H9 (cell line): ENCODE measurements at regions not wholly inside any gene's neighbourhood (a gene's known extent, or its start where the extent isn't known, plus 50 kb on each side); places are given as distances from the start of the nearest gene placed in this dataset.

Source experiments
- DNase-seq: peaks from one replicate; pipeline ENCODE4 v3.0.0-alpha.2; 2017
- H2AFZ ChIP-seq: one replicate; pipeline ENCODE4 v1.6.1; 2013; ENCODE audit warnings: mild to moderate bottlenecking, low read length, control low read depth, moderate library complexity
- H2AK5ac ChIP-seq: 2 replicates; pipeline ENCODE4 v1.6.1; 2013; ENCODE audit warnings: low read length, control low read depth, mixed read lengths; ENCODE audit not compliant: insufficient read length
- H2BK120ac ChIP-seq: one replicate; pipeline ENCODE4 v1.6.1; 2013; ENCODE audit warnings: low read depth, mild to moderate bottlenecking, low read length, control low read depth, inconsistent platforms; ENCODE audit not compliant: poor library complexity, severe bottlenecking
- H2BK12ac ChIP-seq: 2 replicates; pipeline ENCODE4 v1.6.1; 2013; ENCODE audit warnings: low read length, control low read depth, mixed read lengths, low read depth; ENCODE audit not compliant: insufficient read length
- H2BK15ac ChIP-seq: 2 replicates; pipeline ENCODE4 v1.6.1; 2013; ENCODE audit warnings: low read depth, low read length, control low read depth
- H2BK20ac ChIP-seq: one replicate; pipeline ENCODE4 v1.6.1; 2013; ENCODE audit warnings: low read depth, mild to moderate bottlenecking, low read length, control low read depth, inconsistent platforms; ENCODE audit not compliant: poor library complexity, severe bottlenecking
- H2BK5ac ChIP-seq: 2 replicates; pipeline ENCODE4 v1.6.1; 2013; ENCODE audit warnings: low read length, control low read depth, mixed read lengths; ENCODE audit not compliant: insufficient read length
- H3K14ac ChIP-seq: 2 replicates; pipeline ENCODE4 v1.6.1; 2013; ENCODE audit warnings: low read length, control low read depth; ENCODE audit not compliant: insufficient read depth
- H3K18ac ChIP-seq: 2 replicates; pipeline ENCODE4 v1.6.1; 2013; ENCODE audit warnings: low read depth, mild to moderate bottlenecking, mixed read lengths, low read length, control low read depth; ENCODE audit not compliant: insufficient read length
- H3K23ac ChIP-seq: 2 replicates; pipeline ENCODE4 v1.6.1; 2013; ENCODE audit warnings: low read length, control low read depth, mixed read lengths, low read depth; ENCODE audit not compliant: insufficient read length
- H3K23me2 ChIP-seq: 2 replicates; pipeline ENCODE4 v1.6.1; 2013; ENCODE audit warnings: low read depth, mild to moderate bottlenecking, mixed read lengths, low read length, control low read depth; ENCODE audit not compliant: insufficient read length, poor library complexity, severe bottlenecking
- H3K27ac ChIP-seq: 2 replicates; pipeline ENCODE4 v1.5.1; 2013; ENCODE audit warnings: low read length, control low read depth, mixed read lengths, low read depth; ENCODE audit not compliant: insufficient read length
- H3K27me3 ChIP-seq: 2 replicates; pipeline ENCODE4 v1.6.1; 2013; ENCODE audit warnings: low read length, control low read depth, inconsistent platforms; ENCODE audit not compliant: insufficient read depth
- H3K4ac ChIP-seq: 2 replicates; pipeline ENCODE4 v1.6.1; 2013; ENCODE audit warnings: low read depth, mild to moderate bottlenecking, control low read depth, inconsistent platforms, low read length, moderate library complexity
- H3K4me1 ChIP-seq: 2 replicates; pipeline ENCODE4 v1.6.1; 2013; ENCODE audit warnings: low read length, control low read depth, inconsistent platforms; ENCODE audit not compliant: insufficient read depth
- H3K4me2 ChIP-seq: 2 replicates; pipeline ENCODE4 v1.6.1; 2013; ENCODE audit warnings: low read length, control low read depth, mixed read lengths; ENCODE audit not compliant: insufficient read length, insufficient read depth
- H3K56ac ChIP-seq: 2 replicates; pipeline ENCODE4 v1.6.1; 2013; ENCODE audit warnings: low read depth, mild to moderate bottlenecking, mixed read lengths, low read length, control low read depth; ENCODE audit not compliant: insufficient read length
- H3K79me1 ChIP-seq: 2 replicates; pipeline ENCODE4 v1.6.1; 2013; ENCODE audit warnings: low read depth, mild to moderate bottlenecking, moderate library complexity, low read length, control low read depth, inconsistent platforms; ENCODE audit not compliant: insufficient read depth, poor library complexity, severe bottlenecking
- H3K79me2 ChIP-seq: 2 replicates; pipeline ENCODE4 v1.6.1; 2013; ENCODE audit warnings: low read length, control low read depth, inconsistent platforms; ENCODE audit not compliant: insufficient read depth
- H3K9ac ChIP-seq: 2 replicates; pipeline ENCODE4 v1.6.1; 2013; ENCODE audit warnings: low read length, control low read depth, mixed read lengths; ENCODE audit not compliant: insufficient read length; ENCODE audit errors: extremely low read depth
- H3K9me3 ChIP-seq: one replicate; pipeline ENCODE4 v1.6.1; 2013; ENCODE audit warnings: low read depth, low read length, inconsistent platforms; ENCODE audit not compliant: control insufficient read depth
- H3T11ph ChIP-seq: one replicate; pipeline ENCODE4 v1.6.1; 2013; ENCODE audit warnings: mild to moderate bottlenecking, low read length, control low read depth, inconsistent platforms
- H4K20me1 ChIP-seq: one replicate; pipeline ENCODE4 v1.6.1; 2013; ENCODE audit not compliant: control insufficient read depth, insufficient read length, insufficient read depth
- H4K5ac ChIP-seq: 2 replicates; pipeline ENCODE4 v1.6.1; 2013; ENCODE audit warnings: low read depth, mild to moderate bottlenecking, mixed read lengths, low read length, control low read depth; ENCODE audit not compliant: insufficient read length
- H4K8ac ChIP-seq: replicated peaks from 2 replicates; pipeline ENCODE4 v1.6.1; 2013; ENCODE audit warnings: low read length, control low read depth, mixed read lengths, low read depth; ENCODE audit not compliant: insufficient read length
- H4K91ac ChIP-seq: 2 replicates; pipeline ENCODE4 v1.6.1; 2013; ENCODE audit warnings: low read depth, mild to moderate bottlenecking, moderate library complexity, mixed read lengths, low read length, control low read depth; ENCODE audit not compliant: insufficient read length
- H3K27ac Mint-ChIP-seq, 3 experiments: 2 replicates in 2 of 3; 3 replicates in 1 of 3; pipeline ENCODE4 v1.8.0; 2020 to 2021; ENCODE audit warnings: mixed read lengths in 3 of 3, mild to moderate bottlenecking in 1 of 3, moderate library complexity in 1 of 3
- H3K27me3 Mint-ChIP-seq: 2 replicates; pipeline ENCODE4 v1.8.0; 2021; ENCODE audit warnings: low read depth, mild to moderate bottlenecking, moderate library complexity, mixed read lengths
- H3K36me3 Mint-ChIP-seq, 3 experiments: 2 replicates in 2 of 3; 3 replicates in 1 of 3; pipeline ENCODE4 v1.8.0; 2020 to 2021; ENCODE audit warnings: low read depth in 3 of 3, mixed read lengths in 3 of 3; ENCODE audit not compliant: insufficient read depth in 1 of 3
- H3K4me1 Mint-ChIP-seq, 2 experiments: 2 replicates each; pipeline ENCODE4 v1.8.0; 2020; ENCODE audit warnings: mixed read lengths in 2 of 2
- H3K4me3 Mint-ChIP-seq, 2 experiments: 2 replicates in 1 of 2; 3 replicates in 1 of 2; pipeline ENCODE4 v1.8.0; 2020 to 2021; ENCODE audit warnings: mild to moderate bottlenecking in 2 of 2, mixed read lengths in 2 of 2, moderate library complexity in 1 of 2
- H3K9me3 Mint-ChIP-seq, 2 experiments: 2 replicates in 1 of 2; 3 replicates in 1 of 2; pipeline ENCODE4 v1.8.0; 2020; ENCODE audit warnings: mild to moderate bottlenecking in 2 of 2, mixed read lengths in 2 of 2, moderate library complexity in 1 of 2
- CTCF ChIP-seq: fragments of 200-600 bp; sonication (generic); conservative IDR thresholded peaks from 3 replicates; pipeline ENCODE4 v1.8.0; 2021; ENCODE audit warnings: antibody characterized with exemption, mild to moderate bottlenecking
- WGBS: extraction: QIAGEN DNeasy Blood & Tissue Kit; methylation state at CpG from one replicate; pipeline ENCODE4 v1.1.7; 2013; ENCODE audit warnings: missing lambda C conversion rate, low lambda C conversion rate, mixed read lengths; ENCODE audit not compliant: insufficient read length; ENCODE audit errors: extremely low coverage; 5-methylcytosine and 5-hydroxymethylcytosine counted together

GRCh38 chr5:57940236-57940635 lies 457.6 kb upstream of the ACTBL2 start:
- H3K9me3 Mint-ChIP-seq, result peaks cover 0 to 4% of the 10 kb centered on the region in 2 experiments; a peak in 3 of 5 replicates
- H3K56ac ChIP-seq, result no peak overlapping the region
- no peak overlapping the region for H2BK15ac ChIP-seq
- H3K79me1 ChIP-seq, result no peaks in the 10 kb centered on the region
- no peak overlapping the region for H2BK20ac ChIP-seq
- no peak overlapping the region for H3K23ac ChIP-seq
- no peaks in the 10 kb centered on the region for H3K27me3 Mint-ChIP-seq
- no peak overlapping the region for H2BK12ac ChIP-seq
- H3K9me3 ChIP-seq, result no peaks in the 10 kb centered on the region
- H3K36me3 Mint-ChIP-seq, result peaks cover 0 to 2% (median 2%) of the 10 kb centered on the region in 3 experiments; a peak in 2 of 7 replicates
- H2AFZ ChIP-seq, result no peak overlapping the region
- no peak overlapping the region for H2BK120ac ChIP-seq
- H2AK5ac ChIP-seq, result no peak overlapping the region
- H3K14ac ChIP-seq, result no peak overlapping the region
- no peak overlapping the region for H3K4me3 Mint-ChIP-seq
- H2BK5ac ChIP-seq, result no peak overlapping the region
- H3K27ac Mint-ChIP-seq, result peak overlapping the region in 1 of 3 experiments; percentile 62; a peak in 2 of 7 replicates
- no peaks in the 10 kb centered on the region for H4K20me1 ChIP-seq
- H3K79me2 ChIP-seq, result no peaks in the 10 kb centered on the region
- H3K18ac ChIP-seq, result no peak overlapping the region
- no peak overlapping the region for H4K91ac ChIP-seq
- no peak overlapping the region for H3K27ac ChIP-seq
- no peak for DNase-seq
- no peak overlapping the region for H4K5ac ChIP-seq
- H3T11ph ChIP-seq, result no peak overlapping the region
- H3K23me2 ChIP-seq, result no peaks in the 10 kb centered on the region
- no peak for TF ChIP-seq CTCF
- no peaks in the 10 kb centered on the region for H3K4me1 ChIP-seq
- no peaks in the 10 kb centered on the region for H3K27me3 ChIP-seq
- no CpG with 5 or more reads among the region's 3 CpGs for WGBS
- H3K4me1 Mint-ChIP-seq, result no peaks in the 10 kb centered on the region
- H4K8ac ChIP-seq, result no peak overlapping the region
- no peak overlapping the region for H3K4ac ChIP-seq
- no peak overlapping the region for H3K4me2 ChIP-seq
- H3K9ac ChIP-seq, result no peak overlapping the region
